Heart left ventricle (tissue), 16 donors: ENCODE measurements at regions not wholly inside any gene's neighbourhood (a gene's known extent, or its start where the extent isn't known, plus 50 kb on each side); places are given as distances from the start of the nearest gene placed in this dataset.

Experiments used
- ATAC-seq, 4 donors: fragments of 200-7000 bp; cut with Tn5 transposase; one replicate each; pipeline ENCODE4 v1.9.1; 2020 to 2022; ENCODE audit warnings: moderate library complexity in 4 of 4, mild to moderate bottlenecking in 3 of 4, moderate number of reproducible peaks in 1 of 4
- DNase-seq, 5 donors: peaks; one replicate each; pipeline ENCODE4 v3.0.0-alpha.2; 2020
- H3K27ac ChIP-seq, 12 donors: fragments of 200-600 bp; sonication (generic) in 4 of 12; one replicate each; pipeline versions ENCODE4 v1.5.0 to v1.8.0; 2016 to 2022; ENCODE audit warnings: mild to moderate bottlenecking in 2 of 12
- H3K27me3 ChIP-seq, 9 donors: fragments of 200-600 bp; sonication (generic) in 2 of 9; one replicate each; pipeline versions ENCODE4 v1.5.1 to v1.8.0; 2016 to 2022; ENCODE audit warnings: mild to moderate bottlenecking in 3 of 9
- H3K36me3 ChIP-seq, 9 donors: fragments of 200-600 bp; sonication (generic) in 2 of 9; one replicate each; pipeline versions ENCODE4 v1.5.0 to v1.8.0; 2018 to 2022; ENCODE audit warnings: mild to moderate bottlenecking in 2 of 9
- H3K4me1 ChIP-seq, 12 donors: fragments of 200-600 bp; sonication (generic) in 4 of 12; one replicate each; pipeline versions ENCODE4 v1.5.0 to v1.8.0; 2016 to 2022; ENCODE audit warnings: mild to moderate bottlenecking in 3 of 12
- H3K4me3 ChIP-seq, 12 donors: fragments of 200-600 bp; sonication (generic) in 4 of 12; one replicate each; pipeline versions ENCODE4 v1.5.0 to v1.8.0; 2017 to 2022; ENCODE audit warnings: mild to moderate bottlenecking in 9 of 12, moderate library complexity in 4 of 12
- H3K9me3 ChIP-seq, 12 donors: fragments of 200-600 bp; sonication (generic) in 4 of 12; one replicate each; pipeline versions ENCODE4 v1.5.0 to v1.8.0; 2016 to 2022; ENCODE audit warnings: mild to moderate bottlenecking in 1 of 12
- POLR2A ChIP-seq, 2 donors: fragments of 450-650 bp; IDR thresholded peaks; one replicate each; pipeline ENCODE4 v1.6.1; 2017; ENCODE audit warnings: antibody characterized with exemption in 2 of 2, mild to moderate bottlenecking in 2 of 2, moderate library complexity in 2 of 2
- WGBS, 4 donors: extraction: QIAGEN DNeasy Blood & Tissue Kit in 2 of 4; methylation state at CpG; one replicate each; pipeline versions ENCODE4 v1.1.5 to v1.1.7; 2013 to 2018; 5-methylcytosine and 5-hydroxymethylcytosine counted together
- intact Hi-C, 10 donors: fragments of 100-400 bp; cut with DNase I; formaldehyde crosslinking; loops; one replicate each; pipeline versions ENCODE4 v1.11.1 to v1.14.2; 2022
- TF ChIP-seq, protein P1 (sequence below), 12 donors: fragments of 200-600 bp; sonication (generic) in 4 of 12; IDR thresholded peaks; one replicate each; pipeline versions ENCODE4 v1.5.0 to v1.8.0; 2018 to 2022; ENCODE audit warnings: antibody characterized with exemption in 12 of 12, mild to moderate bottlenecking in 5 of 12
- donor health status: ischemic (EF 13 %, LVEDD 7.1; RV severe dilation, severe dysfunction).
- donor health status: healthy with polysubstance abuse.
- donor health status: DM: no; HTN: yes; CAD: no.
- donor health status: DM: no; HTN: no; CAD: no.
- donor health status: ischemic (EF 25% LVEDD 6.9; RV normal size, moderate dysfunction).
- donor health status: ischemic (EF 25% LVEDD 5.7; RV mildly dilated, moderate dysfunction).
- donor health status: healthy.
- donor health status: DM: yes; HTN: yes; CAD: no.
- donor health status: ischemic (EF 35%, LVEDD 5.7; RV mildly dilated, moderate dysfunction).
- donor health status: nonischemic (EF 11% LVEDD 7.7; RV severe dilation, severe dysfunction).
- donor health status: DM: yes; HTN: yes; CAD: no.
- donor health status: PGD.
- donor health status: ischemic (EF 29% LVEDD 5.4; RV normal size, mild dysfunction).
- donor health status: nonischemic (EF 23%, LVEDD 6.1; RV moderate dilation, normal function).

GRCh38 chr4:135353008-135353407 is 1151.4 kb upstream of the PABPC4L start:
- no peak overlapping the region for H3K27ac ChIP-seq
- peaks cover 0 to 9% (median 0%) of the 10 kb centered on the region in 12 donors for H3K9me3 ChIP-seq

GRCh38 chr4:135344492-135344891 is 1142.9 kb upstream of the PABPC4L start:
- H3K36me3 ChIP-seq: no peaks in the 10 kb centered on the region
- ATAC-seq (no peak), DNase-seq (no peak)
- no peak overlapping the region for H3K4me3 ChIP-seq
- intact Hi-C loops: no loop called here
- no peaks in the 10 kb centered on the region for H3K4me1 ChIP-seq
- 89 to 100% (median 90%) methylated on average over 1 to 2 of the region's 2 CpGs; no CpG with 5 or more reads in 1 of the 4 donors for WGBS, 4 donors
- no peak overlapping the region for H3K27ac ChIP-seq
- TF ChIP-seq, protein P1, sequence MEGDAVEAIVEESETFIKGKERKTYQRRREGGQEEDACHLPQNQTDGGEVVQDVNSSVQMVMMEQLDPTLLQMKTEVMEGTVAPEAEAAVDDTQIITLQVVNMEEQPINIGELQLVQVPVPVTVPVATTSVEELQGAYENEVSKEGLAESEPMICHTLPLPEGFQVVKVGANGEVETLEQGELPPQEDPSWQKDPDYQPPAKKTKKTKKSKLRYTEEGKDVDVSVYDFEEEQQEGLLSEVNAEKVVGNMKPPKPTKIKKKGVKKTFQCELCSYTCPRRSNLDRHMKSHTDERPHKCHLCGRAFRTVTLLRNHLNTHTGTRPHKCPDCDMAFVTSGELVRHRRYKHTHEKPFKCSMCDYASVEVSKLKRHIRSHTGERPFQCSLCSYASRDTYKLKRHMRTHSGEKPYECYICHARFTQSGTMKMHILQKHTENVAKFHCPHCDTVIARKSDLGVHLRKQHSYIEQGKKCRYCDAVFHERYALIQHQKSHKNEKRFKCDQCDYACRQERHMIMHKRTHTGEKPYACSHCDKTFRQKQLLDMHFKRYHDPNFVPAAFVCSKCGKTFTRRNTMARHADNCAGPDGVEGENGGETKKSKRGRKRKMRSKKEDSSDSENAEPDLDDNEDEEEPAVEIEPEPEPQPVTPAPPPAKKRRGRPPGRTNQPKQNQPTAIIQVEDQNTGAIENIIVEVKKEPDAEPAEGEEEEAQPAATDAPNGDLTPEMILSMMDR (IDR thresholded peaks at IDR 0.05): no peak
- TF ChIP-seq POLR2A (IDR thresholded peaks at IDR 0.05): no peak
- peaks cover 0 to 2% (median 0%) of the 10 kb centered on the region in 12 donors for H3K9me3 ChIP-seq
- H3K27me3 ChIP-seq: no peaks in the 10 kb centered on the region

More at GRCh38 chr4:135353008-135353407, 1151.4 kb upstream of the PABPC4L start:
- H3K36me3 ChIP-seq: no peaks in the 10 kb centered on the region
- ATAC-seq: no peak
- no peak overlapping the region for H3K4me3 ChIP-seq
- no peak for DNase-seq
- TF ChIP-seq POLR2A (IDR thresholded peaks at IDR 0.05): no peak
- TF ChIP-seq, protein P1 (IDR thresholded peaks at IDR 0.05): no peak
- no peaks in the 10 kb centered on the region for H3K4me1 ChIP-seq
- H3K27me3 ChIP-seq: no peaks in the 10 kb centered on the region
- intact Hi-C loops: no loop called here
- 80 to 89% (median 86%) methylated on average over 3 of the region's 3 CpGs for WGBS, 4 donors

DNA sequence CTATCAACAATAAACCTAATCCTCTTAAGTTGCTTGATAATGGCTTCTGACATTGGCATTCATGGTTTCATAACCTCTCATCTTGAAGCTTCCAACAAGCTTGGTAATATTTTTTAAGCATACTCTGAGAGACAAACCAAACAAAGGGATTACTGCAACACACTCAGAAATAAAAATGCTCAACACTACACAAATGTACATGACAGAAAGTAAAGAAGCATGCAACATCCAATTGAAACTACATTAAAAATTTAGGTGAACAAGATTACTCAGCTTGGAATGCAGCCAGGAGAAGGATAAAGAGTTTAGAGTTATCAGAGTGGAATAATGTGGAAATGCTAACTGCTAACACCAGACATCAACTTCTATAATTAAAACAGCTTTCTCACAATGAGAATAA is 1136.6 kb upstream of the PABPC4L start:
- no peaks in the 10 kb centered on the region for H3K9me3 ChIP-seq
- intact Hi-C loops: no loop called here
- no peaks in the 10 kb centered on the region for H3K4me1 ChIP-seq
- TF ChIP-seq POLR2A (IDR thresholded peaks at IDR 0.05): no peak
- TF ChIP-seq, protein P1 (IDR thresholded peaks at IDR 0.05): no peak
- H3K4me3 ChIP-seq: no peak overlapping the region
- no peaks in the 10 kb centered on the region for H3K36me3 ChIP-seq
- no peaks in the 10 kb centered on the region for H3K27me3 ChIP-seq
- no peak overlapping the region for H3K27ac ChIP-seq
- DNase-seq (no peak), ATAC-seq (no peak)

DNA sequence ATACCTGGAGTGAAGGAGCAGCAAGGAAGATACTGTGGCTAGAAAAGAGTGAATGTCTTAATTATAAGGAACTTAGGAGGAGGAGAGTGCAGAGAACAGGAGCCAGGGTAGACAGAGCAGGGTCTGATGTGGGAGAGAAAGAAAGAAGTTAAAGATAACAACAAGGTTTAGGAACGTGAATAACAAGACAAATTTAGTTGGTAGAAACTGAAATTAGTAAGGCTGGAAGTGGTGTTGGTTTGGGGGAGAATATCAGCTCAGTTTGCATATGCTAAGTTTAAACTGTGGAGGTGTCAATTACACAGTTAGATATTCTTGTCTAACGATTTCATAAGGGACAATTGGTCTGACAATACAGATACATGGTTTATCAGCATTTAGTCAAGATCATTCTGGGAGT is 1123.7 kb upstream of the PABPC4L start:
- DNase-seq (no peak), ATAC-seq (no peak)
- Histone ChIP-seq H3K4me3 (no peak overlapping the region), H3K27ac (no peak overlapping the region), H3K9me3 (peaks cover 0 to 14% (median 5%) of the 10 kb centered on the region in 12 donors), H3K4me1 (no peaks in the 10 kb centered on the region), H3K27me3 (no peaks in the 10 kb centered on the region), H3K36me3 (no peaks in the 10 kb centered on the region)
- 11 to 24% (median 13%) methylated on average over 2 of the region's 2 CpGs for WGBS, 4 donors
- intact Hi-C loops: no loop called here
- TF ChIP-seq, protein P1 (IDR thresholded peaks at IDR 0.05): no peak
- no peak for TF ChIP-seq POLR2A (IDR thresholded peaks at IDR 0.05)
